Spleen (tissue), 7 donors: ENCODE measurements at regions not wholly inside any gene's neighbourhood (a gene's known extent, or its start where the extent isn't known, plus 50 kb on each side); places are given as distances from the start of the nearest gene placed in this dataset.

Source experiments
- POLR2AphosphoS5 ChIP-seq, 3 donors: sonication (generic); formaldehyde crosslinking; IDR thresholded peaks; one replicate each; pipeline ENCODE4 v1.5.1; 2017; ENCODE audit warnings: antibody characterized with exemption in 3 of 3
- TF ChIP-seq, protein P1 (sequence below), 11 experiments: fragments of 200-600 bp in 7 of 11; fragments of 450-650 bp in 4 of 11; sonication (generic) in 4 of 11; IDR thresholded peaks in 8 of 11; conservative IDR thresholded peaks in 3 of 11; 1 replicate in 7 of 11; 2 replicates in 4 of 11; pipeline versions ENCODE4 v1.4.0 to v1.8.0; 2016 to 2021; ENCODE audit warnings: antibody characterized with exemption in 11 of 11, inconsistent platforms in 4 of 11, mild to moderate bottlenecking in 1 of 11
- donor health status: DM: no; HTN: no; CAD: no; lungs with moderate emphysema.
- donor health status: DM: no; HTN: no; CAD: no.
- donor health status: DM: no; HTN: no; CAD: no.

DNA sequence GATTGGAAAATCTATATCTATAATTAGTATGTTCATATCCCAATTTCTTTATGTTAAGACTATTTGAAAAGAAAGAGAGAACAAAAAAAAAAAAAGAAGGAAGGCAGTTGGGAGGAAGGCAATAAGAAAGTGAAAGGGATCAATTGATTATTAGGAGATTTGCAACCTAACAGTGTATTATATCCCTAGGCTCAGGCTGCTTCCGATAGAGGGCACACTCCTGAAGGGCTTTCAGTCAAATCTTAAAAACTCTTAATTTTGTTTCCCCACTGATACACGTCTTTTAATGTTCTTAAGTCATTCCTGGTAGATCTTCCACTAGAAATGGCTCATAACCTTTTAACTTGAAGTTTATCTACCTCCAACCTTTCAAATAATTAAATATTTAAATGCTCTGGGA, 763.9 kb downstream of the BCL11A start:
- TF ChIP-seq, protein P1, sequence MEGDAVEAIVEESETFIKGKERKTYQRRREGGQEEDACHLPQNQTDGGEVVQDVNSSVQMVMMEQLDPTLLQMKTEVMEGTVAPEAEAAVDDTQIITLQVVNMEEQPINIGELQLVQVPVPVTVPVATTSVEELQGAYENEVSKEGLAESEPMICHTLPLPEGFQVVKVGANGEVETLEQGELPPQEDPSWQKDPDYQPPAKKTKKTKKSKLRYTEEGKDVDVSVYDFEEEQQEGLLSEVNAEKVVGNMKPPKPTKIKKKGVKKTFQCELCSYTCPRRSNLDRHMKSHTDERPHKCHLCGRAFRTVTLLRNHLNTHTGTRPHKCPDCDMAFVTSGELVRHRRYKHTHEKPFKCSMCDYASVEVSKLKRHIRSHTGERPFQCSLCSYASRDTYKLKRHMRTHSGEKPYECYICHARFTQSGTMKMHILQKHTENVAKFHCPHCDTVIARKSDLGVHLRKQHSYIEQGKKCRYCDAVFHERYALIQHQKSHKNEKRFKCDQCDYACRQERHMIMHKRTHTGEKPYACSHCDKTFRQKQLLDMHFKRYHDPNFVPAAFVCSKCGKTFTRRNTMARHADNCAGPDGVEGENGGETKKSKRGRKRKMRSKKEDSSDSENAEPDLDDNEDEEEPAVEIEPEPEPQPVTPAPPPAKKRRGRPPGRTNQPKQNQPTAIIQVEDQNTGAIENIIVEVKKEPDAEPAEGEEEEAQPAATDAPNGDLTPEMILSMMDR (IDR thresholded peaks at IDR 0.05 in 8 of 11, conservative IDR thresholded peaks at IDR 0.05 in 3 of 11): no peak
- no peak for TF ChIP-seq POLR2AphosphoS5 (IDR thresholded peaks at IDR 0.05)
